Stomach (tissue), 4 donors: ENCODE measurements at regions not wholly inside any gene's neighbourhood (a gene's known extent, or its start where the extent isn't known, plus 50 kb on each side); places are given as distances from the start of the nearest gene placed in this dataset.

Experiments used
- EP300 ChIP-seq: sonication (generic); formaldehyde crosslinking; IDR thresholded peaks from one replicate; pipeline ENCODE4 v1.6.1; 2017; ENCODE audit warnings: antibody characterized with exemption
- POLR2AphosphoS5 ChIP-seq, 3 donors: sonication (generic); formaldehyde crosslinking; IDR thresholded peaks; one replicate each; pipeline ENCODE4 v1.6.1; 2016; ENCODE audit warnings: antibody characterized with exemption in 3 of 3

DNA sequence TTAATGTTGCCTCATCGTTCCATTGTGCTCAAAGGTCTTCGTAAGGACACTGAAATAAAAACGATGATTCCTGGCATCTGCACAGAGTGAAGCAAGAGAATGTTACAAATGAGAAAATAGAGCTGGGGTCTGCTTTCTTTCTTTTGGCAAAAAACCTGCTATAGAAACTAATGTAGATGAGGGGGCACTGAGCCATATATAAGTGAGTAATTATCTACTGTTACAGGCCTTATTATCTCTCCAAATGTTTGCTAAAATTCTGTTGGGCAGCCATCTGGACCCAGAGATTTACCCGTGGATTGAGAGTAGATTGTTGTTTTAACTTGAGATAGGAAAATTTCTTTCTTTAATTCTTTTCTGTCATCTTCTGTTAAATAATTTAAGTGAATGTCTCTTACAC is 472.5 kb upstream of the PIK3C3 start:
- TF ChIP-seq EP300 (no peak), POLR2AphosphoS5 (IDR thresholded peaks at IDR 0.05) (no peak)
